ENCODE measurements at regions not wholly inside any gene's neighbourhood (a gene's known extent, or its start where the extent isn't known, plus 50 kb on each side); places are given as distances from the start of the nearest gene placed in this dataset.

- no peak for DNase-seq
Measured at GRCh38 chr7:52877240-52877639, 158.2 kb upstream of the POM121L12 start.

- no peak for DNase-seq
Measured at GRCh38 chr7:52876402-52876801, 159.0 kb upstream of the POM121L12 start.

- DNase-seq = no peak
Measured at GRCh38 chr7:52863652-52864051, 171.8 kb upstream of the POM121L12 start.

GRCh38 chr7:52862321-52862720, 173.1 kb upstream of the POM121L12 start:
- DNase-seq = no peak

GRCh38 chr7:52857367-52857766, 178.1 kb upstream of the POM121L12 start:
- DNase-seq = no peak

- DNase-seq = no peak
Measured at GRCh38 chr7:52854681-52855080, 180.8 kb upstream of the POM121L12 start.

GRCh38 chr7:52851547-52851946, 183.9 kb upstream of the POM121L12 start:
- no peak for DNase-seq

GRCh38 chr7:52843436-52843835, 192.0 kb upstream of the POM121L12 start:
- no peak for DNase-seq

- DNase-seq = no peak
Measured at GRCh38 chr7:52842202-52842900, 193.1 kb upstream of the POM121L12 start.

- DNase-seq = no peak
Measured at GRCh38 chr7:52838981-52839411, 196.4 kb upstream of the POM121L12 start.

- DNase-seq = no peak
Measured at GRCh38 chr7:52831321-52831720, 204.1 kb upstream of the POM121L12 start.

GRCh38 chr7:52830801-52831200, 204.6 kb upstream of the POM121L12 start:
- no peak for DNase-seq

- no peak for DNase-seq
Measured at GRCh38 chr7:52826515-52827265, 208.7 kb upstream of the POM121L12 start.

- no peak for DNase-seq
Measured at GRCh38 chr7:52825611-52826010, 209.8 kb upstream of the POM121L12 start.

- DNase-seq = no peak
Measured at GRCh38 chr7:52811537-52811936, 223.9 kb upstream of the POM121L12 start.

- DNase-seq = no peak
Measured at GRCh38 chr7:52799817-52800216, 235.6 kb upstream of the POM121L12 start.

GRCh38 chr7:52797801-52798200, 237.6 kb upstream of the POM121L12 start:
- no peak for DNase-seq

GRCh38 chr7:52794621-52795020, 240.8 kb upstream of the POM121L12 start:
- peak; percentile 11 for DNase-seq

GRCh38 chr7:52791176-52791700, 244.2 kb upstream of the POM121L12 start:
- no peak for DNase-seq

GRCh38 chr7:52786174-52786573, 249.3 kb upstream of the POM121L12 start:
- no peak for DNase-seq

GRCh38 chr7:52782348-52782747, 253.1 kb upstream of the POM121L12 start:
- DNase-seq = no peak

- DNase-seq = no peak
Measured at GRCh38 chr7:52781250-52781649, 254.2 kb upstream of the POM121L12 start.

- DNase-seq = no peak
Measured at GRCh38 chr7:52779004-52779403, 256.4 kb upstream of the POM121L12 start.

Data from NCI-H69 (cell line).